GM23248 (cell line): ENCODE measurements at regions not wholly inside any gene's neighbourhood (a gene's known extent, or its start where the extent isn't known, plus 50 kb on each side); places are given as distances from the start of the nearest gene placed in this dataset.

Experiments
- DNase-seq: peaks from one replicate; pipeline ENCODE4 v3.0.0-alpha.2; 2015
- H2AFZ ChIP-seq: fragments of 200-600 bp; sonication (generic); 2 replicates; pipeline ENCODE4 v1.6.1; 2016; ENCODE audit warnings: antibody characterized with exemption
- H3F3A ChIP-seq: fragments of 200-600 bp; sonication (generic); 2 replicates; pipeline ENCODE4 v1.6.1; 2016; ENCODE audit warnings: mild to moderate bottlenecking, antibody characterized with exemption, mixed run types; ENCODE audit not compliant: insufficient read depth
- H3K27ac ChIP-seq: fragments of 200-600 bp; sonication (generic); 2 replicates; pipeline ENCODE4 v1.5.1; 2016; ENCODE audit warnings: mild to moderate bottlenecking
- H3K27me3 ChIP-seq: fragments of 200-600 bp; sonication (generic); replicated peaks from 2 replicates; pipeline ENCODE4 v1.6.1; 2016; ENCODE audit warnings: mild to moderate bottlenecking; ENCODE audit not compliant: insufficient read depth
- H3K36me3 ChIP-seq: fragments of 200-600 bp; sonication (generic); 2 replicates; pipeline ENCODE4 v1.6.1; 2016; ENCODE audit warnings: low read depth, mild to moderate bottlenecking
- H3K4me1 ChIP-seq: fragments of 200-600 bp; sonication (generic); 2 replicates; pipeline ENCODE4 v1.6.1; 2016; ENCODE audit warnings: mild to moderate bottlenecking; ENCODE audit not compliant: insufficient read depth
- H3K4me2 ChIP-seq: fragments of 200-600 bp; sonication (generic); one replicate; pipeline ENCODE4 v1.6.1; 2016; ENCODE audit warnings: mild to moderate bottlenecking; ENCODE audit not compliant: unreplicated experiment
- H3K4me3 ChIP-seq: fragments of 200-600 bp; sonication (generic); 2 replicates; pipeline ENCODE4 v1.5.1; 2016; ENCODE audit warnings: mild to moderate bottlenecking
- H3K79me2 ChIP-seq: fragments of 200-600 bp; sonication (generic); 2 replicates; pipeline ENCODE4 v1.6.1; 2016; ENCODE audit warnings: mild to moderate bottlenecking; ENCODE audit not compliant: insufficient read depth
- H3K9ac ChIP-seq: fragments of 200-600 bp; sonication (generic); 2 replicates; pipeline ENCODE4 v1.6.1; 2016; ENCODE audit warnings: mild to moderate bottlenecking
- H3K9me2 ChIP-seq: fragments of 200-600 bp; sonication (generic); 2 replicates; pipeline ENCODE4 v1.6.1; 2016; ENCODE audit warnings: mixed run types, mild to moderate bottlenecking, moderate library complexity; ENCODE audit not compliant: insufficient read depth
- H3K9me3 ChIP-seq: fragments of 200-600 bp; sonication (generic); one replicate; pipeline ENCODE4 v1.6.1; 2017; ENCODE audit warnings: low read depth
- H4K20me1 ChIP-seq: fragments of 200-600 bp; sonication (generic); 2 replicates; pipeline ENCODE4 v1.6.0; 2016; ENCODE audit not compliant: insufficient read depth
- EZH2 ChIP-seq: fragments of 200-600 bp; sonication (generic); IDR thresholded peaks from 2 replicates; pipeline ENCODE4 v1.6.1; 2018; ENCODE audit warnings: antibody characterized with exemption, mild to moderate bottlenecking; ENCODE audit not compliant: insufficient read depth, poor library complexity, severe bottlenecking
- EZH2phosphoT487 ChIP-seq: fragments of 200-600 bp; sonication (generic); IDR thresholded peaks from 2 replicates; pipeline ENCODE4 v1.6.1; 2018; ENCODE audit warnings: antibody characterized with exemption, moderate library complexity, mild to moderate bottlenecking, low read depth; ENCODE audit not compliant: insufficient read depth
- WGBS, 2 experiments: methylation state at CpG; one replicate each; pipeline ENCODE4 v1.1.6; 2015 to 2017; ENCODE audit warnings: low lambda C conversion rate in 2 of 2, low coverage in 1 of 2; ENCODE audit errors: missing lambda C conversion rate in 2 of 2; 5-methylcytosine and 5-hydroxymethylcytosine counted together
- in situ Hi-C: fragments of 300-500 bp; cut with MboI; formaldehyde crosslinking; loops from 2 replicates; pipeline ENCODE4 v1.15.0; 2020

DNA sequence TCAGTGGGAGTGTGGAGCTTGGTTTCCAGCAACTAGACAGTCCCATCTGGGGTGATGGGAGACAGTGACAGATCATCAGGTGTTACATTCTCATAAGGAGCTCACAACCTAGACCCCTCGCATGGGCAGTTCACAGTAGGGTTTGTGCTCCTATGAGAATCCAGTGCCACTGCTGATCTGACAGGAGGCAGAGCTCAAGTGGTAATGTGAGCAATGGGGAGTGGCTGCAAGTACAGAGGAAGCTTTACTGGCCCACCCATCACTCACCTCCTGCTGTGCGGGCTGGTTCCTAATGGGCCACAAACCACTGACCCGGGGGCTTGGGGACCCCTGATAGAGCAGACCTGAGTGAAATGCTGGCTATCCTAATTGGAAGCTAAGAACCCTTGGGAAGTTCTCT, 242.8 kb downstream of the BAMBI start:
- in situ Hi-C loops = no loop called here
- Histone ChIP-seq H3K27me3 (no peaks in the 10 kb centered on the region), H2AFZ (no peak overlapping the region), H3K36me3 (no peaks in the 10 kb centered on the region), H3K4me3 (no peak overlapping the region), H3K79me2 (no peaks in the 10 kb centered on the region), H3F3A (no peaks in the 10 kb centered on the region), H3K9ac (no peak overlapping the region), H3K4me2 (no peak overlapping the region), H3K9me3 (no peaks in the 10 kb centered on the region), H3K9me2 (no peaks in the 10 kb centered on the region), H4K20me1 (no peaks in the 10 kb centered on the region), H3K4me1 (no peaks in the 10 kb centered on the region), H3K27ac (no peak overlapping the region)
- DNase-seq = no peak
- 25 to 36% methylated on average over 3 of the region's 3 CpGs for WGBS, 2 experiments
- no peak for TF ChIP-seq EZH2phosphoT487

- H3K4me1 ChIP-seq = no peaks in the 10 kb centered on the region
- DNase-seq = no peak
- no peaks in the 10 kb centered on the region for H3K27me3 ChIP-seq
- H3K9me3 ChIP-seq = no peaks in the 10 kb centered on the region
- no peak overlapping the region for H3K4me2 ChIP-seq
- in situ Hi-C loops = no loop called here
- no peak overlapping the region for H3K9ac ChIP-seq
- 31 to 41% methylated on average over 2 of the region's 2 CpGs for WGBS, 2 experiments
- H2AFZ ChIP-seq = no peak overlapping the region
- no peak for TF ChIP-seq EZH2
- TF ChIP-seq EZH2phosphoT487 = no peak
- no peak overlapping the region for H3K27ac ChIP-seq
- no peaks in the 10 kb centered on the region for H3F3A ChIP-seq
- H3K4me3 ChIP-seq = no peak overlapping the region
- H3K79me2 ChIP-seq = no peaks in the 10 kb centered on the region
- H3K36me3 ChIP-seq = no peaks in the 10 kb centered on the region
- H4K20me1 ChIP-seq = no peaks in the 10 kb centered on the region
- no peaks in the 10 kb centered on the region for H3K9me2 ChIP-seq
These were observed 244.8 kb downstream of the BAMBI start for GRCh38 chr10:28922127-28922526.

DNA sequence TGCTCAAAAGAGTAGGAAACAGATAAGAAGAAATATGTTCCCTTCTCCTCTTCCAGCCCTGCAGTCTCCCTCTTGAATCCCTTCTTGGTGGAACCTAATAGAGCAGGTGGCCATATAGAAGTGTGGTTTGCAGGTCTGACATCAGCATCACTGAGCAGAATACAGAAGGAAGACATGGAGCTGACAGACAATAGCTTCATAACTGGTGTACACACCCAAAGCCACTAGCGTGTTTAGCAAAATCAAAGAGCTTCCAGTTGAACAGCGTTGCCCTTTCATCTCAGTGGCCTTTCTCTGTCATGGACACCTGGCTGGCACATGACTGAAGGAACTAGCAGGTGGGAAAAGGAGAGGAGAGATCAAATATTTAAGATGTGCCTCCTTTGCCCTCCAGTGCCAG, 245.5 kb downstream of the BAMBI start:
- Histone ChIP-seq H3K27ac (no peak overlapping the region), H3K4me3 (no peak overlapping the region), H3K4me1 (no peaks in the 10 kb centered on the region), H3K27me3 (no peaks in the 10 kb centered on the region), H2AFZ (no peak overlapping the region), H3K79me2 (no peaks in the 10 kb centered on the region), H3K9me2 (no peaks in the 10 kb centered on the region), H3K9me3 (no peaks in the 10 kb centered on the region), H3K9ac (no peak overlapping the region), H3F3A (no peaks in the 10 kb centered on the region), H3K4me2 (no peak overlapping the region), H3K36me3 (no peaks in the 10 kb centered on the region), H4K20me1 (no peaks in the 10 kb centered on the region)
- TF ChIP-seq EZH2phosphoT487 (no peak), EZH2 (no peak)
- WGBS, 2 experiments = 21 to 23% methylated on average over 2 of the region's 2 CpGs
- in situ Hi-C loops = no loop called here
- no peak for DNase-seq

DNA sequence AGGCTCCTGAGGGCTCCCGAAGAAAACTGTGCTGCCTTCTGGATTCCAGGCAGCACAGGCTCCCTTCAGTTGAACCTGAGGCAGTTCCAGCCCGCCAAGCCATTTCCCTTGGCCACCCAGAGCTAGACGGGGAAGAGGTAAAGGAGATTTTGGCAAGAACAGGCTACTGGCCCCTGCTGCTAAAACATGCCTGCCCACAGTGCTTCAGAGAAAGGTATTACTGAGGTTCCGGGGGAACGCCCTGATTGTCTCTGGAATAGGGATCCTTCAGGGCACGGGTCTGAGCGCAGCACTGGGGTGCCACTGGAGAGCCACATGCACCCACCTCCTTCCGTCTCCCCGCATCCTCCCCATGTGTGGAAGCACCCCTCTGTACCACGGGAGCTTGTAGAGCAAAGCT, 247.4 kb downstream of the BAMBI start:
- TF ChIP-seq EZH2 (no peak), EZH2phosphoT487 (no peak)
- H3K9ac ChIP-seq = no peak overlapping the region
- no peaks in the 10 kb centered on the region for H3K27me3 ChIP-seq
- in situ Hi-C loops = no loop called here
- no peaks in the 10 kb centered on the region for H3K4me1 ChIP-seq
- 6 to 9% methylated on average over 10 of the region's 10 CpGs for WGBS, 2 experiments
- no peak overlapping the region for H2AFZ ChIP-seq
- no peaks in the 10 kb centered on the region for H3K79me2 ChIP-seq
- H3K36me3 ChIP-seq = no peaks in the 10 kb centered on the region
- H3K9me3 ChIP-seq = no peaks in the 10 kb centered on the region
- no peak overlapping the region for H3K27ac ChIP-seq
- no peaks in the 10 kb centered on the region for H3K9me2 ChIP-seq
- no peak overlapping the region for H3K4me3 ChIP-seq
- no peak overlapping the region for H3K4me2 ChIP-seq
- H4K20me1 ChIP-seq = no peaks in the 10 kb centered on the region
- no peak for DNase-seq
- H3F3A ChIP-seq = no peaks in the 10 kb centered on the region

DNA sequence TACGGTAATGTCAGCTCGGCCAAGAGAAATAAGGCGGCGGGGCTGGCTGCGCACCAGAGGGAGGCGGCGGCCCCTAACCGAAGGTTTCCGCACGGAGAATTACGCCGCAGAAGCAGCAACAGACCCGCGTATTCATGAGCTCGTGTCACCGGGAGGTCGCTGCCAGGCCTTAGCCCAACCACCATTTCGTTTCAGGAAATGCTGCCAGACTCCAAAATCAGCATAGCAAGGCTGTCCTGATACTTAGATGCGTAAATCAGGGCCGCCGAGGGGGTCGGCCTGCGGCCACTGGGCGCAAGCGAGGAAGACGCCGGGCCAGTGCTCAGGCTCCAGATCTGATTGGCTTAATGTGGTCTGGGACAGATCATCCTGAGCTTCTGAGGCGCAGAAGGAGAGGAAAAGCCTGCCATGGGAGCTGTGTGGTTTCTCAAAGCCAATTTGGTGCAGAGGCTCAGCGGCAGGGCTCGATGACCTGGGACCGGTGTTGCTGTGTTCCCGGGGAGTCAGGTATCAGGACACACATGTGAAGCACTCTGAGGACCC, 247.9 kb downstream of the BAMBI start:
- 3 to 4% methylated on average over 32 of the region's 32 CpGs for WGBS, 2 experiments
- H3K4me2 ChIP-seq = no peak overlapping the region
- TF ChIP-seq EZH2 = no peak
- TF ChIP-seq EZH2phosphoT487 = no peak
- H3K27me3 ChIP-seq = no peaks in the 10 kb centered on the region
- H3K79me2 ChIP-seq = no peaks in the 10 kb centered on the region
- no peaks in the 10 kb centered on the region for H3K9me2 ChIP-seq
- H3K4me1 ChIP-seq = no peaks in the 10 kb centered on the region
- no peaks in the 10 kb centered on the region for H3F3A ChIP-seq
- no peak overlapping the region for H3K27ac ChIP-seq
- H2AFZ ChIP-seq = no peak overlapping the region
- DNase-seq = no peak
- no peaks in the 10 kb centered on the region for H3K9me3 ChIP-seq
- no peak overlapping the region for H3K9ac ChIP-seq
- in situ Hi-C loops = no loop called here
- no peak overlapping the region for H3K4me3 ChIP-seq
- no peaks in the 10 kb centered on the region for H3K36me3 ChIP-seq
- no peaks in the 10 kb centered on the region for H4K20me1 ChIP-seq
